ENCODE measurements at regions not wholly inside any gene's neighbourhood (a gene's known extent, or its start where the extent isn't known, plus 50 kb on each side); places are given as distances from the start of the nearest gene placed in this dataset.
"Not testable (repeated sequence)": the region's sequence is repeated elsewhere in the genome, so short reads cannot be mapped to it uniquely, and the experiment has no call there.

DNA sequence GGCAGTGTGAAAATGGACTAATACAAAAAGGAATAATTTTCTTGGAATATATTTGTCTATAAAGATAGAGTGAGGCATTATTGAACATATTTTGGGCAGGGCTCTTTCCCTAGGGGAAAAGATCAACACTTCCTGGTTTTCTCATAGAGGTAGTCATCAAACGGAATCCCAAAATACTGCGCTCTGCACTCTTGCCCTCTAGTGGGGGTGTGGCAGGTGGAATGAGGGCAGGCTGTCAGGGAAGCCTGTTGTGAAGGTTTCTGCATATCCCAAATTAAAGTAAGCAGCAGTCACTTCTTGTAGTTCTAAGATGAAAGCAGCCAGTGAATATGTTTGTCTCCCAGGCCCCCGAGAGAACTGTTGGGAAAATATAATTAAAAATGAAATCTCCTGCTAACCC lies 666.8 kb upstream of the TMEM132C start:
- Histone ChIP-seq H3K27ac (no peak overlapping the region), H3K4me3 (no peak overlapping the region), H3K27me3 (no peaks in the 10 kb centered on the region), H3K36me3 (no peaks in the 10 kb centered on the region), H3K9me3 (no peaks in the 10 kb centered on the region), H3K4me1 (no peaks in the 10 kb centered on the region)
- intact Hi-C loops (cut with DNase I): no loop called here
- no peak for DNase-seq
- no peak for ATAC-seq
- 56 to 70% (median 65%) methylated on average over 3 of the region's 3 CpGs for WGBS, 4 donors
- TF ChIP-seq, protein P1, sequence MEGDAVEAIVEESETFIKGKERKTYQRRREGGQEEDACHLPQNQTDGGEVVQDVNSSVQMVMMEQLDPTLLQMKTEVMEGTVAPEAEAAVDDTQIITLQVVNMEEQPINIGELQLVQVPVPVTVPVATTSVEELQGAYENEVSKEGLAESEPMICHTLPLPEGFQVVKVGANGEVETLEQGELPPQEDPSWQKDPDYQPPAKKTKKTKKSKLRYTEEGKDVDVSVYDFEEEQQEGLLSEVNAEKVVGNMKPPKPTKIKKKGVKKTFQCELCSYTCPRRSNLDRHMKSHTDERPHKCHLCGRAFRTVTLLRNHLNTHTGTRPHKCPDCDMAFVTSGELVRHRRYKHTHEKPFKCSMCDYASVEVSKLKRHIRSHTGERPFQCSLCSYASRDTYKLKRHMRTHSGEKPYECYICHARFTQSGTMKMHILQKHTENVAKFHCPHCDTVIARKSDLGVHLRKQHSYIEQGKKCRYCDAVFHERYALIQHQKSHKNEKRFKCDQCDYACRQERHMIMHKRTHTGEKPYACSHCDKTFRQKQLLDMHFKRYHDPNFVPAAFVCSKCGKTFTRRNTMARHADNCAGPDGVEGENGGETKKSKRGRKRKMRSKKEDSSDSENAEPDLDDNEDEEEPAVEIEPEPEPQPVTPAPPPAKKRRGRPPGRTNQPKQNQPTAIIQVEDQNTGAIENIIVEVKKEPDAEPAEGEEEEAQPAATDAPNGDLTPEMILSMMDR (IDR thresholded peaks at IDR 0.05): no peak
- no peak for TF ChIP-seq POLR2A (IDR thresholded peaks at IDR 0.05)

DNA sequence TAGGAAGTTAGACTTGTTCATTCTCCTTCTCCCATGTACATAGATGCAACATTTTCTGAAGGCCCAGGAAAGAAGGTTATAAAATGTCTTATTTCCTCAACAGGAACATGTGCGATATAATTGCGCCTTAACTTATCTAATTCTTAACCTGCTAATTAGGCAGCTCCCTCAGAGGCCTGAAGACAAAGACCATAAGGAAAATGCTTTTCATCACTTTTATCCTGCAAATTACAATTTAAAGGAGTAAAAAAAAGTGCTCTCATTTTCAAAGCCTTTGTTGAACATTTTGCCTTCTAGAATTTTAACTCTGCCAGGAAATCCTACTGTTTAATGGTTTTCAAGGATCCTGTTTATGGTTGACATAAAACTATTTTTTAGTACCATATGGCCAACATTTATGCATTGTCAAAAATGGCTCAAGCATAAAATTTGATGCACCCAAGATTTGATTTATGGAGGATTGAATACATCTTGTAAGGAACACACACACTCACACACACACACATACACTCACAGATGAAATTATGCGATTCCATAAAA lies 660.4 kb upstream of the TMEM132C start:
- Histone ChIP-seq H3K36me3 (no peaks in the 10 kb centered on the region), H3K4me3 (no peak overlapping the region), H3K9me3 (peaks cover 0 to 9% (median 0%) of the 10 kb centered on the region in 12 donors), H3K4me1 (no peaks in the 10 kb centered on the region), H3K27me3 (peaks cover 0 to 7% (median 0%) of the 10 kb centered on the region in 9 donors), H3K27ac (no peak overlapping the region)
- TF ChIP-seq, protein P1 (IDR thresholded peaks at IDR 0.05): no peak
- TF ChIP-seq POLR2A (IDR thresholded peaks at IDR 0.05): no peak
- 81 to 94% (median 90%) methylated on average over 3 of the region's 3 CpGs for WGBS, 4 donors
- DNase-seq (no peak), ATAC-seq (no peak)
- intact Hi-C loops (cut with DNase I): no loop called here

DNA sequence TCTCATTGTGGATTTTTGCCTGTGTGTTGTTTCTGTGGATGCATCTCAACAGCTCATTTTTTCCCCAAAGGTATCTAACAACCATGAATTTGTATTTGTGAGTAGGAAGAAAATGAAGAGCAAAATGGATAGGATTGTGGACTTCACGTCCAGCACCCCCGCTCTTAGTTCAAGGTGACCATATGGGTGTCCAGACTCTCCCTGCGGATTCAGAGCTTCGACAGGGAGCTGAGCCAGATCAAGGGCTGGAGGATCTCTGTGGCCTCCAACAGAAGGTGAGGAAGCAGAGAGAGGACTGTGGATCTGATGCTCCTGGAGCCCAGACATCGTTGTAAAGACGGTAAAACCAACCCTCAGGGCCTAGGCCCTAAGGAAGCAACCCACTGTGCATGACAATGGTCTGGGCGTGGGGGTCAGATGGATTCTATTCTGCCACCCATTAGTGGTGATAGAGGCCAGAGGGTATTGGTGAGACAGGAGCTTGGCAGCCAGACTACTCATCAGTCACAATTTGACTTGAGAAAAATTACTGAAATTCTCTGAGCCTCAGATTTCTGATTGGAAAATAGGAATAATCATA lies 659.7 kb upstream of the TMEM132C start:
- WGBS, 4 donors: 67 to 79% (median 72%) methylated on average over 7 of the region's 7 CpGs
- Histone ChIP-seq H3K4me1 (no peaks in the 10 kb centered on the region), H3K27me3 (peaks cover 0 to 7% (median 0%) of the 10 kb centered on the region in 9 donors), H3K36me3 (no peaks in the 10 kb centered on the region), H3K27ac (no peak overlapping the region), H3K4me3 (no peak overlapping the region), H3K9me3 (peaks cover 0 to 9% (median 0%) of the 10 kb centered on the region in 12 donors)
- DNase-seq: no peak
- intact Hi-C loops (cut with DNase I): no loop called here
- no peak for ATAC-seq
- TF ChIP-seq, protein P1 (IDR thresholded peaks at IDR 0.05): no peak
- no peak for TF ChIP-seq POLR2A (IDR thresholded peaks at IDR 0.05)

DNA sequence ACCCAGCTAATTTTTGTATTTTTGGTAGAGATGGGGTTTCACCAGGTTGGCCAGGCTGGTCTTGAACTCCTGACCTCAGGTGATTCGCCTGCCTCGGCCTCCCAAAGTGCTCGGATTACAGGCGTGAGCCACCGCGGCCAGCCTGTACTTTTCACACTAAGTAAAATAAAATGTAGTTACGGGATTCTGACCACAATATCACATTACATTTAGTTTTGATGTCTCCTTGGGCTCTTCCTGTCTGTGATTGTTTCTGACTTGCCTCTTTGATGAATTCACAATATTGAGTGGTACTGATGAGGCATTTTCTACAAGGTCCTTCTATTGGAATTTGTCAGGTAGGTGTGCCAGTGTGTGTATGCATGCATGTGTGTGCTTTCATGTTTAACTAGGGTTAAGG lies 658.6 kb upstream of the TMEM132C start:
- H3K9me3 ChIP-seq; ATAC-seq; H3K4me3 ChIP-seq; H3K4me1 ChIP-seq; H3K36me3 ChIP-seq; H3K27me3 ChIP-seq; DNase-seq; H3K27ac ChIP-seq; intact Hi-C loops (cut with DNase I): not testable (repeated sequence)
- WGBS, 4 donors: 90 to 94% (median 90%) methylated on average over 7 of the region's 7 CpGs

DNA sequence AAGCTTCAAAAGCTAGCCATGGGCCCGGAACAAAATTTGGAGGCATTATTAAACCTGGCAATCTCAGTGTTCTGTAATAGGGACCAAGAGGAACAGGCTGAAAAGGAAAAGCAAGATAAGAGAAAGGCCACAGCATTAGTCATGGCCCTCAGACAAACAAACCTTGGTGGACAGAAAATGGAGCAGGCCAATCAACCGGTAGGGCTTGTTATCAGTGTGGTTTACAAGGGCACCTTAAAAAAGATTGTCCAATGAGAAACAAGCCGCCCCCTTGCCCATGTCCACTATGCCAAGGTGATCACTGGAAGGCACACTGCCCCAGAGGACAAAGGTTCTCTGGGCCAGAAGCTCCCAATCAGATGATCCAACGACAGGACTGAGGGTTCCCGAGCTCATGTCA lies 653.9 kb upstream of the TMEM132C start:
- no peak for ATAC-seq
- Histone ChIP-seq H3K4me1 (no peaks in the 10 kb centered on the region), H3K4me3 (no peak overlapping the region), H3K36me3 (no peaks in the 10 kb centered on the region), H3K27ac (no peak overlapping the region), H3K9me3 (peaks cover 0 to 9% (median 0%) of the 10 kb centered on the region in 12 donors), H3K27me3 (peaks cover 0 to 7% (median 0%) of the 10 kb centered on the region in 9 donors)
- WGBS, 4 donors: 57 to 79% (median 64%) methylated on average over 5 of the region's 5 CpGs
- no peak for DNase-seq
- intact Hi-C loops (cut with DNase I): no loop called here
- TF ChIP-seq POLR2A (IDR thresholded peaks at IDR 0.05): no peak
- TF ChIP-seq, protein P1 (IDR thresholded peaks at IDR 0.05): no peak

Data from heart left ventricle (tissue), 16 donors.